Activated naive CD8-positive, alpha-beta T cell treated with anti-CD3 and anti-CD28 coated beads for 36 hours (primary cell): ENCODE measurements at regions not wholly inside any gene's neighbourhood (a gene's known extent, or its start where the extent isn't known, plus 50 kb on each side); places are given as distances from the start of the nearest gene placed in this dataset.
"Not testable (repeated sequence)": the region's sequence is repeated elsewhere in the genome, so short reads cannot be mapped to it uniquely, and the experiment has no call there.

Experiments
- DNase-seq: peaks from one replicate; pipeline ENCODE4 v3.0.0; 2021
- H3K27ac Mint-ChIP-seq: one replicate; pipeline ENCODE4 v1.8.0; 2022; ENCODE audit warnings: mild to moderate bottlenecking, moderate library complexity, mixed read lengths
- H3K27me3 Mint-ChIP-seq: one replicate; pipeline ENCODE4 v1.8.0; 2022; ENCODE audit warnings: mild to moderate bottlenecking, mixed read lengths
- H3K36me3 Mint-ChIP-seq: one replicate; pipeline ENCODE4 v1.8.0; 2021; ENCODE audit warnings: mild to moderate bottlenecking, mixed read lengths
- H3K4me1 Mint-ChIP-seq: one replicate; pipeline ENCODE4 v1.8.0; 2021; ENCODE audit warnings: mixed read lengths
- H3K4me3 Mint-ChIP-seq: one replicate; pipeline ENCODE4 v1.8.0; 2022; ENCODE audit warnings: mild to moderate bottlenecking, moderate library complexity, mixed read lengths
- H3K9me3 Mint-ChIP-seq: one replicate; pipeline ENCODE4 v1.8.0; 2022; ENCODE audit warnings: mixed read lengths

DNA sequence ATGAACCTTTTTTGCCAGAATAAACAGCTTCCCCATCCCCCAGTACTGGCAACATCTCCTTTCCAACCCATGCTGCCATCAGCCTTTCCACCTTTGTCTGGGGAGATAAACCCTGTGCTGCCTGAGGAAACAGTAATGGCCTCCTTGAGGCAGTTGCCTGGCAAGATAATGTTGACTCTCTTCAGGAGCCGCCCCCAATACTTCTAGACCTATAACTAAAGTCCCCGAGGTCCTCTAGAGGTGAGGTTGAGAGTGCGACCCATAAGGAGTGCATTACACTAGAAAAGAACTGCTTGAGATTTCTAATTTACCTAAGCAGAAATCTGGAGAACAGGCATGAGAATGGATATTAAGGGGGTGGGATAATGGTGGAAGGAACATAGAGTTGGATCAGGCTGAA is 963.2 kb upstream of the PCDH7 start:
- no peaks in the 10 kb centered on the region for H3K4me1 Mint-ChIP-seq
- no peaks in the 10 kb centered on the region for H3K27me3 Mint-ChIP-seq
- no peak overlapping the region for H3K4me3 Mint-ChIP-seq
- DNase-seq, result no peak
- H3K36me3 Mint-ChIP-seq, result no peaks in the 10 kb centered on the region
- H3K27ac Mint-ChIP-seq, result no peak overlapping the region
- H3K9me3 Mint-ChIP-seq, result peaks cover 3% of the 10 kb centered on the region

DNA sequence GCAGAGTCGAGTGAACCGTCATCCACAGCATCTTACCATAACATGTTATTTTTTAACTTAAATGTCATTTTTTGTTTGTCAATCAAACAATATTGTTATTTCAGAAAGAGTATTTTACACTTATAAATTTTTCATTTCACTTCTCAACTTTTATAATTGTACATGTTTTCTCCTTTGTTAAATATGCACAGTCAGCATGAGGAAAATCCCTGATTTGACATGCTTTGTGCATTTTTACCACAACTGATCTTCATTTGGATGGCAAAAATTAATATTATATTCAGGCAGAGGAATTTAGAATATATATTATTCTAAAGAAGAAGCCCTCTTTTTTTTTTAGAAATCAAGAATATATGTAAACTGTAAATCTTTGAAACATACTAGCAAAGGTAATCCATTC is 958.0 kb upstream of the PCDH7 start:
- Mint-ChIP-seq H3K9me3 (peaks cover 7% of the 10 kb centered on the region), H3K4me3 (no peak overlapping the region), H3K27ac (no peak overlapping the region), H3K36me3 (no peaks in the 10 kb centered on the region), H3K27me3 (no peaks in the 10 kb centered on the region), H3K4me1 (no peaks in the 10 kb centered on the region)
- no peak for DNase-seq

DNA sequence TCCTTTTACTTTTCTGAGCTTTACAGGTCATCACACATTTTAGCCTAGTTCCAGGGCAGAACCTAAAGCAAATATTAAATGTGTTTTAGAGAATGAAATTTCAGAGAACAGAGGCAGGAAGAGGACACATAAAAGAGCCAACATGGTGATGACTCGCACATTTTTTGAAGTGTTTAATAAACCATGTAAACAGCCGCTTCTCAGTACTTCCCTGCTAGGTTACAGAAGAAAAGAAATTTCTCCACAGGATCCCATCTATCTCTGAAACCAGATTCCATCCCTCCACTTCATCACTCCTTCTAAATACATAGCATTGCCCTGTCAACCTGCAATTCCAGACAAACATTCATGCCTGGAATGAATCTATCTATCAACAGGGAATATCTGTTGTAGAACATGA is 949.5 kb upstream of the PCDH7 start:
- no peaks in the 10 kb centered on the region for H3K27me3 Mint-ChIP-seq
- H3K9me3 Mint-ChIP-seq, result peaks cover 7% of the 10 kb centered on the region
- H3K36me3 Mint-ChIP-seq, result no peaks in the 10 kb centered on the region

DNA sequence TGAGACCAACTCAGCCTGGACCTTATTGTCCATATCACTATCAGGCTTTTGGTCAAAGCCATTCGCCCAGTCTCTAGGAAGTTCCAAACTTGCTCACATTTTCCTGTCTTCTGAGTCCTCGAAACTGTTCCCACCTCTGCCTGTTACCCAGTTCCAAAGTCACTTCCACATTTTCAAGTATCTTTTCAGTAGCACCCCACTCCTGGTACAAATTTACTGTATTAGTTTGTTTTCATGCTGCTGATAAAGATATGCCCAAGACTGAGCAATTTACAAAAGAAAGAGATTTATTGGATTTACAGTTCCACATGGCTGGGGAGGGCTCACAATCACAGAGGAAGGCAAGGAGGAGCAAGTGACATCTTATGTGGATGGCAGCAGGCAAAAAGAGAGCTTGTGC is 932.0 kb upstream of the PCDH7 start:
- not testable (repeated sequence) for H3K27me3 Mint-ChIP-seq, H3K4me1 Mint-ChIP-seq, DNase-seq, H3K36me3 Mint-ChIP-seq, H3K27ac Mint-ChIP-seq, H3K4me3 Mint-ChIP-seq
- peaks cover 14% of the 10 kb centered on the region for H3K9me3 Mint-ChIP-seq

More for the DNA sequence above, 949.5 kb upstream of the PCDH7 start:
- H3K4me3 Mint-ChIP-seq, result no peak overlapping the region
- no peak for DNase-seq
- H3K27ac Mint-ChIP-seq, result no peak overlapping the region
- no peaks in the 10 kb centered on the region for H3K4me1 Mint-ChIP-seq

DNA sequence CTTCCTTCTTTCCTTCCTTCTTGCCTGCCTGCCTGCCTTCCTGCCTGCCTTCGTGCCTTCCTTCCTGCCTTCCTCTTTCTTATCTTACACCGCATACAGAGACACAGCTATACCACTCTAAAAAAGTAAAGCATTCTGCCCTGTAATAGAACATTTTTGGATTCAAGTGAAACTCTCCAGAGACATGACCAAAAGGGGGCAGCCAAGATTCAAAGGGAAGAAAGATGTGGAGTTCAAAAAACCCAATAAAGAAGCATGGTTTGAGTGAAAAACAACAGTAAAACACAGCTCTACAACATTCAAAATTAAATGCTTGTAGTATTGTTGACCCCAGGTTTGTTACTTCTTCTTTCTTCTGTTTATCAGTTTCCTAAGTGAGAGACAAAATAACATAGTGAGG is 914.9 kb upstream of the PCDH7 start:
- peaks cover 7% of the 10 kb centered on the region for H3K9me3 Mint-ChIP-seq
- no peak overlapping the region for H3K27ac Mint-ChIP-seq

DNA sequence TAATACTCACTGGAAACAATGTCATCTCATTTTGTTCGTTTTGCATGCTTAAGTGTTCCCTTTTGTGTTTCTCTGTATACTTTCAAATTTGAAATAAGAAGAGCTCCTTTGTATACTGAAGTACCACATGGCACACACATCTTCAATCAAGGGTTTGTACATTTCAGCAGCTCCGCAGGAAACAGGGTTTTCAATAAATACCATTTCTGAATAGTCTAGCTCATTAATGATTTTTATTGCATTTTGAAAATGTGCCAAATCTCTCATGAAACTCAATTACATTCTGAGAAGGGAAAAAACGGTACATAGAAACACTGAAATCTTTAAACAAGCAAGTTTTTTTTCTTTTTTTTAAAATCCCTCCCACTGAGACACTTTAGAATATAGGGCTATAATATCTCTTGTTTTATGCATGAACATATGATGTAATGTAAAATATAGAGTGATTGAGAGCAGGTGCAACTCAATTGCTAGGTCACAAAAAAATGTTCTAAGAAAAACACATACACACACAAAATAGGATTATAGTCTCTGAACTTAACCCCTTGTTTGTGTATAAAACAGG is 914.2 kb upstream of the PCDH7 start:
- no peak for DNase-seq
- Mint-ChIP-seq H3K27me3 (no peaks in the 10 kb centered on the region), H3K9me3 (peaks cover 7% of the 10 kb centered on the region), H3K27ac (no peak overlapping the region), H3K4me3 (no peak overlapping the region), H3K4me1 (no peaks in the 10 kb centered on the region), H3K36me3 (no peaks in the 10 kb centered on the region)

More for the DNA sequence above, 914.9 kb upstream of the PCDH7 start:
- Mint-ChIP-seq H3K36me3 (no peaks in the 10 kb centered on the region), H3K4me3 (no peak overlapping the region), H3K27me3 (no peaks in the 10 kb centered on the region), H3K4me1 (no peaks in the 10 kb centered on the region)
- no peak for DNase-seq

DNA sequence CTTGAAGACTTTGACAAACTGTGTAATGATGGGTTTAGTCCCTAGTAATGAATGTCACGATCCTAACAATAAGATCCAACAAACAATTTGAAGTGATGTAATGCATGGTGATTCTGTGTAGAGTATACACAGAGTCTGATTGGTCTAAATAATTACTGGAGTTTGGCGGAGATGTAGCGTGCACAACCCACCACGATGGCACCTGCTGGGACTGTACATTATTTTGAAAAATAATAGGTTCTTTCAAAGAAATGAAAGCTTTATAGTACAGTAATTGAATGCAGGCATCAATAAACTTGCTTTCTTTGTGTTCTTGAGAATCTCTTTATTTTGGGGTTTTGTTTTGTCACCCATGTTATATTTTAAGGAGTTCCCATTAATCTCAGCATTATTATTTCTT is 902.2 kb upstream of the PCDH7 start:
- H3K27ac Mint-ChIP-seq, result no peak overlapping the region
- DNase-seq, result no peak
- H3K4me1 Mint-ChIP-seq, result no peaks in the 10 kb centered on the region
- H3K27me3 Mint-ChIP-seq, result no peaks in the 10 kb centered on the region
- no peak overlapping the region for H3K4me3 Mint-ChIP-seq
- H3K36me3 Mint-ChIP-seq, result no peaks in the 10 kb centered on the region
- peaks cover 17% of the 10 kb centered on the region for H3K9me3 Mint-ChIP-seq

DNA sequence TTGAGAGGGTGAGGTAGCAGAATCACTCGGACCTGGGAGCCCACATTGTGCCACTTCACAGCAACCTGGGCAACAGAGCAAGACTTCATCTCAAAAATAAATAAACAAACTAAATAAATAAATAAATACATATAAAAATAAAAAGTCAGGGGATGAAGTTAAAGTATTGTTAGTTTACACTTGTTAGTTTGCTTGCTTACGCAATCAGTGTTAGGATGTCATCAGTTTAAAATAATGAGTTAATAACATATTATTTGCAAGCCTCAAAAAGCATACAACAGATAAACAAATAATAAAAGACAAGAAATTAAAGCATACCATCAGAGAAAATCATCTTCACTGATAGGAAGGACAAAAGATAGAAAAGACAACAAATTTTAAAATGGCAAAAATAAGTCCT is 891.1 kb upstream of the PCDH7 start:
- DNase-seq, result no peak
- Mint-ChIP-seq H3K36me3 (no peaks in the 10 kb centered on the region), H3K9me3 (peaks cover 3% of the 10 kb centered on the region), H3K27me3 (no peaks in the 10 kb centered on the region), H3K4me3 (no peak overlapping the region), H3K27ac (no peak overlapping the region), H3K4me1 (no peaks in the 10 kb centered on the region)

DNA sequence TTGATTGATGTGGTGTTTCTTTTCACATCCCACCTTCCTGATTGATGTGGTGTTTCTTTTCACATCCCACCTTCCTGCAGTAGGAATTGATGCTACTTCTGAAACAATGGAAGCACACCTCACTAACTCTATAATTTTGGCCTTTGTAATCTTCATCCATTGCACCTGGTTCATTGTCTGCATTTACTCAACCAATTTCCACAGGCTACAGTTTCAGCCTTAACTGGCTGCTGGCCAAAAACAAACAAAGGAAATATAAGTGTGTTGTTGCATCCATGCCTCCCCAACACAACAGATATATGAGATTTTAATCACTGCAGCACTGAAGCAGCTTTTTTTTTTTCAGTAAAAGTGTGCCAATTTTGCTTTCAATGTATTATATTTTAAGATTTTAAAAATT is 867.6 kb upstream of the PCDH7 start:
- H3K27ac Mint-ChIP-seq, result no peak overlapping the region
- H3K9me3 Mint-ChIP-seq, result peaks cover 1% of the 10 kb centered on the region

DNA sequence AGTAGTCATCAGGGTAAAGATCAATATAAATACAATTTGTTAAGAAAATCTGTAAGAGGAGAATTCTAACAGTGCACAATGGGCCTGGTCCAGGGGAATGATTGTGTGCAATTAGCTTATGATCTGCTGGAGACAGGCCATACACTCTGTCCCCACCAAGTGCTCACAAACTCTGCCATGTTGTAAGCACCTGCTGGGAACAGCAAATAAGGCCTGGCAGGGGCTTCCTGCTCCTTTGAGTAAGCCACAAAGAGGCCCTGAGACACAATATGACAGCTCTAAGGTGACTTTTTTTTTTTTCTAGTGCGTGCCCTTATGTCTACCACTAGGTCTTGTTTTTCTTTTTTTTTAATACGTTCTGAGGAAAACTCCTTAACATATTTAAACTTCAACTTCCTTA is 866.3 kb upstream of the PCDH7 start:
- Mint-ChIP-seq H3K4me3 (no peak overlapping the region), H3K9me3 (peaks cover 1% of the 10 kb centered on the region), H3K27ac (no peak overlapping the region), H3K4me1 (no peaks in the 10 kb centered on the region), H3K27me3 (no peaks in the 10 kb centered on the region), H3K36me3 (no peaks in the 10 kb centered on the region)
- DNase-seq, result no peak

More for the DNA sequence above, 867.6 kb upstream of the PCDH7 start:
- no peak for DNase-seq
- H3K4me3 Mint-ChIP-seq, result no peak overlapping the region
- H3K4me1 Mint-ChIP-seq, result no peaks in the 10 kb centered on the region
- H3K36me3 Mint-ChIP-seq, result no peaks in the 10 kb centered on the region
- H3K27me3 Mint-ChIP-seq, result no peaks in the 10 kb centered on the region

DNA sequence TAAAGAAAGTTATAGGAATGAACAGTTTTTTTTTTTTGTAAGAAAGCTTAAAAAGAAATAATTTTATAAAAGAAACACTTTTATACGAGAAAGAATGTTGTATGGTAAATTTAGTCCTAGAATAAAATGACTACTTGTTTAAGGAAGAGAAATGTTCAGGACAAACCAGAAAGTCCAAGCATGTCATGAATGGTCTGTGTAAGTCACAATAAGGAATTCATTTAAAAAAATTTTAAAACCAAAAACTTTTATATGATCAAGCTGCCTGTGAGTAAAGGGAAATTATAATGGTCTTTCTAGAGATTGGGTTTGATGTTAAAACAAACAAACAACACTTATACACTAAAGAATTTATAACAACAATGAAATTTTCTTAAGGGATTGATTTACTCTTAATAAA is 858.9 kb upstream of the PCDH7 start:
- H3K9me3 Mint-ChIP-seq, result peaks cover 9% of the 10 kb centered on the region
- H3K4me1 Mint-ChIP-seq, result no peaks in the 10 kb centered on the region
- no peaks in the 10 kb centered on the region for H3K27me3 Mint-ChIP-seq
- H3K27ac Mint-ChIP-seq, result no peak overlapping the region
- no peaks in the 10 kb centered on the region for H3K36me3 Mint-ChIP-seq
- DNase-seq, result no peak
- no peak overlapping the region for H3K4me3 Mint-ChIP-seq

DNA sequence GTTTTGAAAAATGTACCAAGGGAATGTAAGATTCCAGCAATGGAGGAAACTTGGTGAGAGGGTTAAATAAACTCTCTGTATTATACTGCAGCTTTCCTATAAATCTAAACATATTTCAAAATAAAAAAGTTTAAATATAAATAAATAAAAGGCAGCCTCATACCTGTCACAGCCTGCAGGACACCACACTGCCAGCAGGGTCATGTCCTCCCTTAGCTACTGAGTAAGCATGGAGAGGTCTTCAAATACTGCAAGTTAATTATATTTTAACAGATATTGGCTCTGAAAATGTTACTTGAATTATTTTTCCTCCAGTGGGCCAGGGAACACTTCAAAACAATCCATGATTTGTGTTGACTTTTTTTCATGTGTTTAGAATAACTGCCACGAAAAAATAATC is 852.8 kb upstream of the PCDH7 start:
- Mint-ChIP-seq H3K9me3 (peaks cover 5% of the 10 kb centered on the region), H3K4me3 (no peak overlapping the region), H3K27me3 (no peaks in the 10 kb centered on the region), H3K36me3 (no peaks in the 10 kb centered on the region), H3K4me1 (no peaks in the 10 kb centered on the region), H3K27ac (no peak overlapping the region)
- DNase-seq, result no peak

DNA sequence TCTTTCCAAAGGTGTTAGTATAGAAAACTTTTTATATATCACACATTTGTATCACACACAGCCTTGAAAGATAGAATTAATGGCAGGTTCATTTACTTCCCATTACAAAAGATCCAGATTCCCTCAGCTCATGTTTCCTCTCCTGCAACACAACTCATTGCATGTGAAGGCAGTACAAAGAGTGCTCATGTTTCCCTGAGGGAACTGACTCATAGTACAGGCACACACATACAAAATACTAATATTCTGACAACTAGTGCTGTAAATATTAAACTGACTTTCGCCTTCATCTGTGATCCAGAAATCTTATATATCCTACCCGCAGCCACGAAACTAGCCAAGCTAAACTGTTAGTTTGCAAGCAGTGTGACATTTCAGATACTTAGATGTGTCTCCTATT is 819.8 kb upstream of the PCDH7 start:
- no peak for DNase-seq
- no peak overlapping the region for H3K27ac Mint-ChIP-seq
- H3K4me3 Mint-ChIP-seq, result no peak overlapping the region
- no peaks in the 10 kb centered on the region for H3K36me3 Mint-ChIP-seq
- H3K27me3 Mint-ChIP-seq, result no peaks in the 10 kb centered on the region
- H3K9me3 Mint-ChIP-seq, result peaks cover 2% of the 10 kb centered on the region
- no peaks in the 10 kb centered on the region for H3K4me1 Mint-ChIP-seq

DNA sequence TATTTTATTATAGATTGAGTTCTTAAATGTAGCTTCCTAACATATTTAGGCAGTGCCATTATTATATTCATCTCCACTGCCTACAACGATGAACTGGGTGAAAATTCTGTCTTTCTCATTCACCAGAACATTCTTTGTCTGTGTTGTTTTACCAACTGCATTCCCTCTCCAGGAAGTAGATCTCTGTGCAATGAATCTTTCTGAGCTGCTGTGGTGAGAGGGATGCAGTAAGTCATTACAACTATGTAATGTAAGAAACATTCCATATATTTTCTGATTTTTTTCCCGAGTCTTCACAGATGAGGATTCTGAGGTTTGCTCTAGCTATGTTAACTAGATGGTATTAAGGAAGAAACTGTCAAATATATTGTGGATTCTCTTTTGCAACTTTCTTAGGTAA is 811.9 kb upstream of the PCDH7 start:
- Mint-ChIP-seq H3K4me3 (no peak overlapping the region), H3K27ac (no peak overlapping the region), H3K4me1 (no peaks in the 10 kb centered on the region), H3K27me3 (no peaks in the 10 kb centered on the region), H3K9me3 (peaks cover 6% of the 10 kb centered on the region), H3K36me3 (no peaks in the 10 kb centered on the region)
- DNase-seq, result no peak

DNA sequence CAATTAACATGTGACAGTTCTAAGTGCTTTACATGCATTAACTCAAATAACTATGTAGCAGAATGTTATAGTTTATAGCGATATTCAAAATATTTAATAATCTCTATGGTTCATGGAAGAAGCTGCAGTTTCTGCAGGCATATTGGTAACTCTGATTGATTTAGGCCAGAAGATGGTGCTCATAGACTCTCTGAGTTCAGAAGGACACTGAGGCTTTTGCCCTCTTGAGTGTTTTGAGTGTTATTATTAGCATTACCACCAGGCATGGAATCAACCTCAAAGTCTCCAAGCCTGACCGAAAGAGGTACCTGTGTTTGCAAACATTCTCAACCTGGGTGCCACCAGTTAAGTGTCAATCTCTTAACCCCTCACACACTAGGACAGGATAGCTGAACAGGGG is 792.3 kb upstream of the PCDH7 start:
- no peaks in the 10 kb centered on the region for H3K27me3 Mint-ChIP-seq
- no peaks in the 10 kb centered on the region for H3K4me1 Mint-ChIP-seq
- H3K4me3 Mint-ChIP-seq, result no peak overlapping the region
- H3K27ac Mint-ChIP-seq, result no peak overlapping the region
- H3K9me3 Mint-ChIP-seq, result peaks cover 9% of the 10 kb centered on the region
- H3K36me3 Mint-ChIP-seq, result no peaks in the 10 kb centered on the region
- no peak for DNase-seq

DNA sequence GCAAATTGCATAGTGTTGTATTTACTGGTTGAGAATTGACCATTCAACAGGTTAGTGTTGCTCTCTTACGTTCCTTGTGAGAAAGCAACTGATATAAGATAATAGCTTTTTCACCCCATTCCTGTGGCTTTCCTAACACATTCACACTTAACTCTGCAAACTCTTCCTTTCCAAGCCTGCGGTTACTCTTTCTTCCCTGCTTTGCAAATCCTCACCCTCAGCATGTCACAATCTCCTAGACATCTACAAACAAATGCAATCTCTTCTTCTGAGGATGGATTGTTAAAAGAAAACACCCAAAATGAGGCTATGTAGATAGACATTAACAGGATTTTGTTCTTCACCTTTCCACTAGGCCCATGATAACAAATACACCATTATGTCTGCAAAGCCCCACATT is 771.7 kb upstream of the PCDH7 start:
- no peaks in the 10 kb centered on the region for H3K36me3 Mint-ChIP-seq
- peaks cover 1% of the 10 kb centered on the region for H3K9me3 Mint-ChIP-seq
- H3K27me3 Mint-ChIP-seq, result no peaks in the 10 kb centered on the region
- H3K4me1 Mint-ChIP-seq, result no peaks in the 10 kb centered on the region
- DNase-seq, result no peak
- H3K27ac Mint-ChIP-seq, result no peak overlapping the region
- H3K4me3 Mint-ChIP-seq, result no peak overlapping the region

DNA sequence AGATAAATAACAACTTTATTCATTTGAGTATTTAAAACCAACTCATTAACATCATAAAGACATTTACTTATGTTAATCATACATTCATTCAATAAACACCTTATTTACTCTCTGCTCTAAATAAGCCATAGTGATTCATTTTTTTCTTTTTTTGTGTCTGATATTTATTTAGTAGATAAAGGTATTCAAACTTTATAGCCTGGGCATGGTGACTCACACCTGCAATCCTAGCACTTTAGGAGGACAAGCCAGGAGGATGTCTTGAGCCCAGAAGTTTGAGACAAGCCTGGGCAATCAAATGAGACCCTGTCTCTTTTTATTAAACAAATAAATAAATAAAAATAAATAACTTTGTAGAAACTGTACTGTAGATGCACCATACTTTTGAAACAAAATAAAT is 771.3 kb upstream of the PCDH7 start:
- Mint-ChIP-seq H3K36me3 (no peaks in the 10 kb centered on the region), H3K9me3 (peaks cover 1% of the 10 kb centered on the region), H3K4me3 (no peak overlapping the region), H3K27me3 (no peaks in the 10 kb centered on the region), H3K4me1 (no peaks in the 10 kb centered on the region), H3K27ac (no peak overlapping the region)
- DNase-seq, result no peak
